ENCODE measurements at regions not wholly inside any gene's neighbourhood (a gene's known extent, or its start where the extent isn't known, plus 50 kb on each side); places are given as distances from the start of the nearest gene placed in this dataset.

- 86 to 88% (median 86%) methylated on average over 4 of the region's 4 CpGs for WGBS, 3 donors
- intact Hi-C loops (cut with DNase I): no loop called here
Observed at GRCh38 chr21:28734522-28735175, 258.0 kb downstream of the LTN1 start.

GRCh38 chr21:28731700-28732321 lies 260.9 kb downstream of the LTN1 start:
- Histone ChIP-seq H3K4me1 (no peaks in the 10 kb centered on the region), H3K4me3 (no peak overlapping the region), H3K27ac (no peak overlapping the region), H3K27me3 (ENCODE audit: insufficient read depth in 3 of 3, low read length in 2 of 3) (no peaks in the 10 kb centered on the region), H3K36me3 (ENCODE audit: insufficient read depth in 1 of 2, low read depth in 1 of 2) (no peaks in the 10 kb centered on the region), H3K9me3 (no peaks in the 10 kb centered on the region)
- intact Hi-C loops (cut with DNase I): no loop called here
- no peak for DNase-seq
- 65 to 71% (median 70%) methylated on average over 6 of the region's 6 CpGs for WGBS, 3 donors
- TF ChIP-seq CTCF (IDR thresholded peaks at IDR 0.05): no peak
- peak in 2 of 4 donors; percentile 43 to 48 for ATAC-seq

More at GRCh38 chr21:28734522-28735175, 258.0 kb downstream of the LTN1 start:
- no peak overlapping the region for H3K27ac ChIP-seq
- no peak for TF ChIP-seq CTCF (IDR thresholded peaks at IDR 0.05)
- no peaks in the 10 kb centered on the region for H3K27me3 ChIP-seq (ENCODE audit: insufficient read depth in 3 of 3, low read length in 2 of 3)
- no peaks in the 10 kb centered on the region for H3K36me3 ChIP-seq (ENCODE audit: insufficient read depth in 1 of 2, low read depth in 1 of 2)
- no peaks in the 10 kb centered on the region for H3K4me1 ChIP-seq
- DNase-seq (no peak), ATAC-seq (no peak)
- H3K4me3 ChIP-seq: no peak overlapping the region
- H3K9me3 ChIP-seq: no peaks in the 10 kb centered on the region

- intact Hi-C loops (cut with DNase I): no loop called here
- no peak overlapping the region for H3K4me3 ChIP-seq
- no peak for DNase-seq
- no peaks in the 10 kb centered on the region for H3K27me3 ChIP-seq (ENCODE audit: insufficient read depth in 3 of 3, low read length in 2 of 3)
- no peaks in the 10 kb centered on the region for H3K4me1 ChIP-seq
- 68 to 86% (median 81%) methylated on average over 6 of the region's 6 CpGs for WGBS, 3 donors
- no peaks in the 10 kb centered on the region for H3K9me3 ChIP-seq
- no peak for TF ChIP-seq CTCF (IDR thresholded peaks at IDR 0.05)
- no peak overlapping the region for H3K27ac ChIP-seq
- ATAC-seq: no peak
- no peaks in the 10 kb centered on the region for H3K36me3 ChIP-seq (ENCODE audit: insufficient read depth in 1 of 2, low read depth in 1 of 2)
Observed at GRCh38 chr21:28729887-28730286, 262.8 kb downstream of the LTN1 start.

- Histone ChIP-seq H3K27me3 (ENCODE audit: insufficient read depth in 3 of 3, low read length in 2 of 3) (no peaks in the 10 kb centered on the region), H3K9me3 (no peaks in the 10 kb centered on the region), H3K4me3 (no peak overlapping the region), H3K36me3 (ENCODE audit: insufficient read depth in 1 of 2, low read depth in 1 of 2) (no peaks in the 10 kb centered on the region), H3K27ac (no peak overlapping the region), H3K4me1 (no peaks in the 10 kb centered on the region)
- TF ChIP-seq CTCF (IDR thresholded peaks at IDR 0.05): no peak
- WGBS, 3 donors: 33 to 50% (median 39%) methylated on average over 1 of the region's 1 CpG
- intact Hi-C loops (cut with DNase I): no loop called here
- ATAC-seq (no peak), DNase-seq (no peak)
Observed at GRCh38 chr21:28727809-28728208, 264.9 kb downstream of the LTN1 start.

All from psoas muscle (tissue), 7 donors.